HG02798 (cell line): ENCODE measurements at regions not wholly inside any gene's neighbourhood (a gene's known extent, or its start where the extent isn't known, plus 50 kb on each side); places are given as distances from the start of the nearest gene placed in this dataset.

ENCODE experiments used
- ATAC-seq: cut with Tn5 transposase; IDR thresholded peaks from one replicate; pipeline ENCODE4 v1.9.1; 2021; ENCODE audit warnings: mild to moderate bottlenecking; ENCODE audit not compliant: unreplicated experiment, poor library complexity

DNA sequence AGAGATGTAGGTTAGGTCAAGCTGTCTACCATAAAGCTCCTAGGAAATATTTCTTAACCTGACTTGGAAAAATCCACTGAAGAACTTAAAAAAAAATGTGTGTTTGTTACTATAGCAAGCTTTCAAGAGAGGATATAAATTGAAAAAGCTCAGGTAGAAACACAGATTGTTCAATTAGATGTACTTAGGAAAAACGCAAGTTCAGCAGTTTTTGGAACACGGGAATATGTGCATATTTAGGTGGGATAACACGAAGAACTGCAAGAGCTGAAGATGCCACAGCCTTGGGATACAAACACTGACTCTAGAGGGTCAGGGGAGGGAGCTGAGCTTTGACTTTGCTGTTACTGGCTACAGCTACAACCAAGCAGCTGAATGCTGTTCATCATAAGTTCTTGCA, 77.8 kb upstream of the FSHB start:
- no peak for ATAC-seq

DNA sequence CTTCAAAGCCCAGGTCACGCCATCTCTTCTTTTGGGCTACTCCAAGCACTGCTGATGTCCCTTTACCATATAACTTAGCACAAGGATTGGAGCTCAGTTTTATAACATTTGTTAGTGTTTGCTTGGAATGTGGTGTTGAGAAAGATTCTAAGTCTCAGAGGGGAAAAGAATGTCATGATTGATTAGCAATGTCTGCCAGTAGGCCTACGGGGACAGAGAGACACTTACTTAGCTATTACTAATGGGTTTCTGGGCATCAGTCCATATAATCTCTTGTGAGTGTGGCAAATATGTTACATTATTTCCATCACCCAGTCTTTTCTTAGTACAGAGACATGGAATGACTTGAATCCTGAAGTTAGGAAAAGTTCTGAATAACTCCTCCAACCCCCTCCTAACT, 75.4 kb upstream of the FSHB start:
- no peak for ATAC-seq

DNA sequence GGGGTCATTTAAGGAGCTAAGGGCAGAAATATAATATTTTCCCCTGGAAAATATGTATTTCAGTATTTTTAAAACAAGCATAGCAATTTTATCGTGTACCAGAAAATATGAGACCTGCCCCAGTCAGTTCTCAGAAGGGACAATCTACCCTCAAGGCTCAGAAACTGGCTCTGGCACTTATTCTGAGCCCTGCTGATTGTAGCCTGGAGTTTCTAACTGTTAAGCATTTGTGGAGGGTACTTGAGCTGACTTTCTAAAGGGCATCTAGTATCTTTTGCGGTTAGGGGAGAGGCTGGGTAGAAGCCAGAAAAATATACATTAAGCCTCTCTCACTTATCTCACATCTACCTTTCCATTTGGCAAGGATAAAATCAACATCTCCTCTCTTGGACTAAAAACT, 71.3 kb upstream of the FSHB start:
- ATAC-seq: no peak

DNA sequence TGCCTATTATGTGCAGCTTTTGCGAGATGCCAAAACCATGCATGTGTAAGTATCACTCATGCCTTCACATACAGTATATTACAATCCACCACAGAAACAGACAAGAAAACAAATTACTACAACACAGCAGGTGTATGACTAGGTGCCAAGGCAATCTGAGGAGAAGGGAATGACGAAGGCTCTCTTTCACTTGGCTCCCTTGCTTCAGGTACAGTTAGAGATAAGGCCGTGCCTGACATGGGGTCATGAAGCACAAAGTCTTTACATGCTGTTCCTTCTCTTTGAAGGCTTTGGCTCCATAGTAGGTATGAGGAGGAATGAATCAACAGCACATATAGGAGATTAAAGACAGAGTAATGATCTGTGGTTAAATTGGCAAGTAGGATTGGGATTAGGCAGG, 65.2 kb upstream of the FSHB start:
- no peak for ATAC-seq

DNA sequence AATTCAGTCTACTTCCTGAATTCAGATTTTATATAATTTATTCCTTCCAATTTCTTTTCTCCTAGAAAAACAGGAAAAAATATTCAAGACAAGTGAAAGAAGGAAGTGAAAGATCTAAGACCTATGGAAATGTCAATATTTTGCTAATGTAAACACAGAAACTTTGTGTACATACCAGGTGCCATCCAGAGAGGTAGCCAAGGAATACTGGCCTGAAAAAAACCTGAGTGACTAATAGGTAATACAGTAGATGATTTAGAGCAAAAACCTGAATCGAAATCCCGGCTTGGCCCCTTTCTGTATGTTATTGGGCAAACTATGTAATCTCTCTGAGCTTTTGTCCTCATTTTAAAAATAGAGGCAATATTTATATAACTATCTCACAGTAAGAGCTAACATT, 59.2 kb upstream of the FSHB start:
- no peak for ATAC-seq

DNA sequence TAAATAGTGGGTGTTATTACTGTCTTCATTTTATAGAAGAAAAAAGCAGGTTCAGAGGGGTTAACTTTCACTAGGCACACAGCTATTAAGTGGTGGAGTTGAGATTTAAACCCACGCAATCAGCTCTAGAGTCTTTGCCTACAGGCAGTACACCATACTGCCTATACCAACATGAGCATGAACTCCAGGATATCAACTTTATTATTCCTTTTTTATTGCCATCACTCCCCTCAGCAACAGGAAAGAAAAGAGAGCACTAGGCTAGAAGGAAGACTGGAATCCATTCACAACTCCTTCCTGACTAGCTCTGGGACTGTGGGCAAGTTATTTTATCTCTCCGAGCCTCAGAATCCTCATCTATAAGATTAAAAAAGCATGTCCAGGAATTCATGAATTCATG, 58.7 kb upstream of the FSHB start:
- ATAC-seq: no peak

DNA sequence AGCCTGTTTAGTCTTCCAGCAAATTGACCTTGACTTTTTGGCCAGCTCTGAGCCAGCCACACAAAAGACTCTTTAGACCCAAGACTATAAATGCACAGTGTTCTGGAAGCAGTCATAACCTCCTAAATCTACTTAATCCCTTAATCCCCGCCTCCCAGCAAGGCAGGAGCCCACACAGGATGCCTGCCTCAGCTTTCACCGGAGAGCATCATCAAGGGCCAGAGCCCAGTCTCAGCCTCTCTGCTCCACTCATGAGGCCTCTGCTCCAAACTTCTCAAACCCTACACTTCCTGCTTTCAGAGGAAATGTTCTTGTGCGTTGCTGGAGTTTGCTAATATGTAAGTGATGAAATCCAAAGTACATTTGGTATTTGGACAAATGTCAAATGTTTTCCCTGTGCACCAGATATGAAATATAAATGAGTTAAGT, 57.9 kb upstream of the FSHB start:
- ATAC-seq: no peak

DNA sequence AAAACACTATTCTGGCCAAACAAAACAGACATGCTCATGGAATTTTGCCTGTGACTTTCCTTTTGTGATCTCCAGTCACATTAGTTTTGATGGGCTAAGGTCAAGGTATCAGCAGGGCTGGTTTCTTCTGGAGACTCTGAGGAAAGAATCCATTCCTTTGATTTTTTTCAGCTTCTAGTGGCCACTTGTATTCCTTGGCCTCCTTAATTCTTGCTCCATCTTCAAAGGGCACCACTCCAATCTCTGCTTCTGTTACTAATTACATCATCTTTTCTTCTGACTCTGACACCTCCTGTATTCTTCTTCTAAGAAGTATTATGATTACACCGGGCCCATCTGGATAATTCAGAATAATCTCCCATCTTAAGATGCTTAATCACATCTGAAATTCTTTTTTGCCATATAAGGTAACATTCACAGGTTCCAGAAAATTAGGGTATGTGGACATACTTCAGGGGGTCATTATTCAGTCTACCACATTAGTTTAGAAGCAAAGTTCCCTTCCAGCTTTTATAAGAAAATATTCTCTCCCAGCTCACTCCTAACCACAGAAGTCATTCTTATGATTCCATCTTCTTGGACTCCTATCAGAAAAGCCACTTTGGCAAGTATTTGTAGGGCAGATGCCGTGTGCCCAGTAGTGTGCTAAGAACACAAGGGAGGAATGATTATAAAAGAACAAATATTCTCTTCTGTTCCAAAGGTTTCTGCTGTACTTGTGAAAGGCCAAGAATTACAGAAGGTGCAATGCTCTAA, 56.4 kb upstream of the FSHB start:
- no peak for ATAC-seq
